Astrocyte of the spinal cord (primary cell): ENCODE measurements at regions not wholly inside any gene's neighbourhood (a gene's known extent, or its start where the extent isn't known, plus 50 kb on each side); places are given as distances from the start of the nearest gene placed in this dataset.

Experiments used
- DNase-seq: peaks from one replicate; pipeline ENCODE4 v3.0.0; 2011; ENCODE audit warnings: low read depth, low spot score
- H3K4me3 ChIP-seq: 2 replicates; pipeline ENCODE4 v1.5.1; 2011; ENCODE audit warnings: low read depth, mild to moderate bottlenecking, low read length, moderate library complexity
- in situ Hi-C: cut with HindIII; loops from 2 replicates; pipeline ENCODE4 v1.10.0; 2017; ENCODE audit warnings: low sequenced_read_pairs
- TF ChIP-seq, protein P1 (sequence below): IDR thresholded peaks from 2 replicates; pipeline ENCODE4 v1.5.1; 2012; ENCODE audit warnings: low read depth, mild to moderate bottlenecking, low read length, inconsistent platforms

GRCh38 chr2:5751873-5752482 lies 59.8 kb downstream of the SOX11 start:
- in situ Hi-C loops, result no loop called here
- TF ChIP-seq, protein P1, sequence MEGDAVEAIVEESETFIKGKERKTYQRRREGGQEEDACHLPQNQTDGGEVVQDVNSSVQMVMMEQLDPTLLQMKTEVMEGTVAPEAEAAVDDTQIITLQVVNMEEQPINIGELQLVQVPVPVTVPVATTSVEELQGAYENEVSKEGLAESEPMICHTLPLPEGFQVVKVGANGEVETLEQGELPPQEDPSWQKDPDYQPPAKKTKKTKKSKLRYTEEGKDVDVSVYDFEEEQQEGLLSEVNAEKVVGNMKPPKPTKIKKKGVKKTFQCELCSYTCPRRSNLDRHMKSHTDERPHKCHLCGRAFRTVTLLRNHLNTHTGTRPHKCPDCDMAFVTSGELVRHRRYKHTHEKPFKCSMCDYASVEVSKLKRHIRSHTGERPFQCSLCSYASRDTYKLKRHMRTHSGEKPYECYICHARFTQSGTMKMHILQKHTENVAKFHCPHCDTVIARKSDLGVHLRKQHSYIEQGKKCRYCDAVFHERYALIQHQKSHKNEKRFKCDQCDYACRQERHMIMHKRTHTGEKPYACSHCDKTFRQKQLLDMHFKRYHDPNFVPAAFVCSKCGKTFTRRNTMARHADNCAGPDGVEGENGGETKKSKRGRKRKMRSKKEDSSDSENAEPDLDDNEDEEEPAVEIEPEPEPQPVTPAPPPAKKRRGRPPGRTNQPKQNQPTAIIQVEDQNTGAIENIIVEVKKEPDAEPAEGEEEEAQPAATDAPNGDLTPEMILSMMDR, result no peak
- no peak for DNase-seq
- no peak overlapping the region for H3K4me3 ChIP-seq

DNA sequence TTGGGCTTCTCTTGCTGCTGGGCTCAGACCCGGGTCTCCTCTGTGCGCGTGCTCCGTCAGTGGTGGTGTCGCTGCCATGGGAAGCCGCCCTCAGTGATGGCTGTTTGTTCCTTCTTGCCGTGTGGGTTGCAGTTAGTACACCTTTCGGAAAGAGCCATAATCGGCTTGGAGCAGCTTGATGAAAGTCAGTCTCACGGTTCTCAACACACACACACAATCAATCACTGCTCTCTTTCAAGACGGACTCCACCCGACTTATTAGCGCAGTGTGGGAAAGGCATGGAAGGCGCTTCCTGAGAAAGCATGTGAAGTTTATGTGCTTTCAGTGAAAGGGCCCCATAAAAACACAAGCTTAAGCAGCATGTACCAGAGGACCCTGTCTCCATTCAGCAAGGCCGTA lies 64.1 kb downstream of the SOX11 start:
- in situ Hi-C loops, result no loop called here
- no peak for DNase-seq
- H3K4me3 ChIP-seq, result no peak overlapping the region
- TF ChIP-seq, protein P1, result no peak

- in situ Hi-C loops, result no loop called here
- H3K4me3 ChIP-seq, result no peak overlapping the region
- DNase-seq, result no peak
- TF ChIP-seq, protein P1, result no peak
These were observed 66.2 kb downstream of the SOX11 start for GRCh38 chr2:5758346-5758745.

GRCh38 chr2:5759949-5760348 lies 67.8 kb downstream of the SOX11 start:
- TF ChIP-seq, protein P1, result no peak
- DNase-seq, result no peak

GRCh38 chr2:5763531-5763930 lies 71.3 kb downstream of the SOX11 start:
- DNase-seq, result no peak
- TF ChIP-seq, protein P1, result no peak
- in situ Hi-C loops, result no loop called here
- H3K4me3 ChIP-seq, result no peak overlapping the region

More at GRCh38 chr2:5759949-5760348, 67.8 kb downstream of the SOX11 start:
- H3K4me3 ChIP-seq, result no peak overlapping the region
- in situ Hi-C loops, result no loop called here

- H3K4me3 ChIP-seq, result no peak overlapping the region
- in situ Hi-C loops, result no loop called here
- TF ChIP-seq, protein P1, result no peak
- DNase-seq, result no peak
These were observed 71.9 kb downstream of the SOX11 start for GRCh38 chr2:5764041-5764440.
